Panc1 (cell line): ENCODE measurements at regions not wholly inside any gene's neighbourhood (a gene's known extent, or its start where the extent isn't known, plus 50 kb on each side); places are given as distances from the start of the nearest gene placed in this dataset.

ENCODE experiments used
- CTCF ChIP-seq: fragments of 450-650 bp; IDR thresholded peaks from 2 replicates; pipeline ENCODE4 v1.5.1; 2017; ENCODE audit warnings: mild to moderate bottlenecking
- POLR2AphosphoS5 ChIP-seq: IDR thresholded peaks from 2 replicates; pipeline ENCODE4 v1.6.1; 2012; ENCODE audit warnings: mild to moderate bottlenecking, low read depth, low read length, moderate library complexity
- TCF7L2 ChIP-seq: IDR thresholded peaks from 2 replicates; pipeline ENCODE4 v1.6.1; 2011; ENCODE audit warnings: mild to moderate bottlenecking, low read depth, low read length, inconsistent platforms

- TF ChIP-seq TCF7L2 (no peak), CTCF (no peak), POLR2AphosphoS5 (no peak)
Observed at GRCh38 chr10:44567471-44567870, 182.6 kb upstream of the CXCL12 start.
